ENCODE measurements at regions not wholly inside any gene's neighbourhood (a gene's known extent, or its start where the extent isn't known, plus 50 kb on each side); places are given as distances from the start of the nearest gene placed in this dataset.

DNA sequence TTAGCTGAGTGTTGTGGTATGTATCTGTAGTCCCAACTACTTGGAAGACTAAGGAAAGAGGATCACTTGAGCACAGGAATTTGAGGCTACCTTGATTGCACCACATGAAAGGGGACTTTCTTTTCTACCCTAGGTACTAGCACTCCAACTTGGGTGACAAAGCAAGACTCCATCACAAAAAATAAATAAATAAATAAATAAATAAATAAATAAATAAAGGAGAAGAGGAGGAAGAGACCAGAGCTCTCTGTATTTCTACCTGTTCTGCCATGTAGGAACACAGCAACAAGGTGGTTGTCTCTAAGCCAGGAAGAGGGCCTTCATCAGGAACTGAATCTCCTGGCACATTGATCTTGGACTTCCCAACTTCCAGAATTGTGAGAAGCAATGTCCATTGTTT, 118.6 kb downstream of the HMHB1 start (continued):
- TF ChIP-seq, protein P1, sequence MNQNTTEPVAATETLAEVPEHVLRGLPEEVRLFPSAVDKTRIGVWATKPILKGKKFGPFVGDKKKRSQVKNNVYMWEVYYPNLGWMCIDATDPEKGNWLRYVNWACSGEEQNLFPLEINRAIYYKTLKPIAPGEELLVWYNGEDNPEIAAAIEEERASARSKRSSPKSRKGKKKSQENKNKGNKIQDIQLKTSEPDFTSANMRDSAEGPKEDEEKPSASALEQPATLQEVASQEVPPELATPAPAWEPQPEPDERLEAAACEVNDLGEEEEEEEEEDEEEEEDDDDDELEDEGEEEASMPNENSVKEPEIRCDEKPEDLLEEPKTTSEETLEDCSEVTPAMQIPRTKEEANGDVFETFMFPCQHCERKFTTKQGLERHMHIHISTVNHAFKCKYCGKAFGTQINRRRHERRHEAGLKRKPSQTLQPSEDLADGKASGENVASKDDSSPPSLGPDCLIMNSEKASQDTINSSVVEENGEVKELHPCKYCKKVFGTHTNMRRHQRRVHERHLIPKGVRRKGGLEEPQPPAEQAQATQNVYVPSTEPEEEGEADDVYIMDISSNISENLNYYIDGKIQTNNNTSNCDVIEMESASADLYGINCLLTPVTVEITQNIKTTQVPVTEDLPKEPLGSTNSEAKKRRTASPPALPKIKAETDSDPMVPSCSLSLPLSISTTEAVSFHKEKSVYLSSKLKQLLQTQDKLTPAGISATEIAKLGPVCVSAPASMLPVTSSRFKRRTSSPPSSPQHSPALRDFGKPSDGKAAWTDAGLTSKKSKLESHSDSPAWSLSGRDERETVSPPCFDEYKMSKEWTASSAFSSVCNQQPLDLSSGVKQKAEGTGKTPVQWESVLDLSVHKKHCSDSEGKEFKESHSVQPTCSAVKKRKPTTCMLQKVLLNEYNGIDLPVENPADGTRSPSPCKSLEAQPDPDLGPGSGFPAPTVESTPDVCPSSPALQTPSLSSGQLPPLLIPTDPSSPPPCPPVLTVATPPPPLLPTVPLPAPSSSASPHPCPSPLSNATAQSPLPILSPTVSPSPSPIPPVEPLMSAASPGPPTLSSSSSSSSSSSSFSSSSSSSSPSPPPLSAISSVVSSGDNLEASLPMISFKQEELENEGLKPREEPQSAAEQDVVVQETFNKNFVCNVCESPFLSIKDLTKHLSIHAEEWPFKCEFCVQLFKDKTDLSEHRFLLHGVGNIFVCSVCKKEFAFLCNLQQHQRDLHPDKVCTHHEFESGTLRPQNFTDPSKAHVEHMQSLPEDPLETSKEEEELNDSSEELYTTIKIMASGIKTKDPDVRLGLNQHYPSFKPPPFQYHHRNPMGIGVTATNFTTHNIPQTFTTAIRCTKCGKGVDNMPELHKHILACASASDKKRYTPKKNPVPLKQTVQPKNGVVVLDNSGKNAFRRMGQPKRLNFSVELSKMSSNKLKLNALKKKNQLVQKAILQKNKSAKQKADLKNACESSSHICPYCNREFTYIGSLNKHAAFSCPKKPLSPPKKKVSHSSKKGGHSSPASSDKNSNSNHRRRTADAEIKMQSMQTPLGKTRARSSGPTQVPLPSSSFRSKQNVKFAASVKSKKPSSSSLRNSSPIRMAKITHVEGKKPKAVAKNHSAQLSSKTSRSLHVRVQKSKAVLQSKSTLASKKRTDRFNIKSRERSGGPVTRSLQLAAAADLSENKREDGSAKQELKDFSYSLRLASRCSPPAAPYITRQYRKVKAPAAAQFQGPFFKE (tag by site-specific recombination; IDR thresholded peaks at IDR 0.05; ENCODE audit: borderline replicate concordance) = no peak
- TF ChIP-seq OSR2 (tag by site-specific recombination; IDR thresholded peaks at IDR 0.05) = no peak
- no peak for TF ChIP-seq ZNF544 (tag by site-specific recombination; IDR thresholded peaks at IDR 0.05)
- TF ChIP-seq, protein P2, sequence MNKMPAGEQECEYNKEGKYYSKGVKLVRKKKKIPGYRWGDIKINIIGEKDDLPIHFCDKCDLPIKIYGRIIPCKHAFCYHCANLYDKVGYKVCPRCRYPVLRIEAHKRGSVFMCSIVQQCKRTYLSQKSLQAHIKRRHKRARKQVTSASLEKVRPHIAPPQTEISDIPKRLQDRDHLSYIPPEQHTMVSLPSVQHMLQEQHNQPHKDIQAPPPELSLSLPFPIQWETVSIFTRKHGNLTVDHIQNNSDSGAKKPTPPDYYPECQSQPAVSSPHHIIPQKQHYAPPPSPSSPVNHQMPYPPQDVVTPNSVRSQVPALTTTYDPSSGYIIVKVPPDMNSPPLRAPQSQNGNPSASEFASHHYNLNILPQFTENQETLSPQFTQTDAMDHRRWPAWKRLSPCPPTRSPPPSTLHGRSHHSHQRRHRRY (tag by site-specific recombination; IDR thresholded peaks at IDR 0.05) = no peak
- no peak for TF ChIP-seq REPIN1 (tag by site-specific recombination; IDR thresholded peaks at IDR 0.05; ENCODE audit: low read depth)
- no peak for TF ChIP-seq ZNF473 (tag by site-specific recombination; IDR thresholded peaks at IDR 0.05)
- TF ChIP-seq GLI2 (tag by site-specific recombination; IDR thresholded peaks at IDR 0.05; ENCODE audit: borderline replicate concordance, low read depth) = no peak; the same call in 1 of the 2 replicates
- TF ChIP-seq, protein P3, sequence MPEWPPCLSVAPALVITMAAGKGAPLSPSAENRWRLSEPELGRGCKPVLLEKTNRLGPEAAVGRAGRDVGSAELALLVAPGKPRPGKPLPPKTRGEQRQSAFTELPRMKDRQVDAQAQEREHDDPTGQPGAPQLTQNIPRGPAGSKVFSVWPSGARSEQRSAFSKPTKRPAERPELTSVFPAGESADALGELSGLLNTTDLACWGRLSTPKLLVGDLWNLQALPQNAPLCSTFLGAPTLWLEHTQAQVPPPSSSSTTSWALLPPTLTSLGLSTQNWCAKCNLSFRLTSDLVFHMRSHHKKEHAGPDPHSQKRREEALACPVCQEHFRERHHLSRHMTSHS (tag by site-specific recombination; IDR thresholded peaks at IDR 0.05) = no peak
- TF ChIP-seq ZNF561 (tag by site-specific recombination; IDR thresholded peaks at IDR 0.05; ENCODE audit: borderline replicate concordance) = no peak
- TF ChIP-seq ZNF23 (tag by site-specific recombination; IDR thresholded peaks at IDR 0.05; ENCODE audit: borderline replicate concordance) = no peak
- TF ChIP-seq, protein P4, sequence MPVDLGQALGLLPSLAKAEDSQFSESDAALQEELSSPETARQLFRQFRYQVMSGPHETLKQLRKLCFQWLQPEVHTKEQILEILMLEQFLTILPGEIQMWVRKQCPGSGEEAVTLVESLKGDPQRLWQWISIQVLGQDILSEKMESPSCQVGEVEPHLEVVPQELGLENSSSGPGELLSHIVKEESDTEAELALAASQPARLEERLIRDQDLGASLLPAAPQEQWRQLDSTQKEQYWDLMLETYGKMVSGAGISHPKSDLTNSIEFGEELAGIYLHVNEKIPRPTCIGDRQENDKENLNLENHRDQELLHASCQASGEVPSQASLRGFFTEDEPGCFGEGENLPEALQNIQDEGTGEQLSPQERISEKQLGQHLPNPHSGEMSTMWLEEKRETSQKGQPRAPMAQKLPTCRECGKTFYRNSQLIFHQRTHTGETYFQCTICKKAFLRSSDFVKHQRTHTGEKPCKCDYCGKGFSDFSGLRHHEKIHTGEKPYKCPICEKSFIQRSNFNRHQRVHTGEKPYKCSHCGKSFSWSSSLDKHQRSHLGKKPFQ (tag by site-specific recombination; IDR thresholded peaks at IDR 0.05) = no peak
- TF ChIP-seq ZNF24 (tag by site-specific recombination; IDR thresholded peaks at IDR 0.05) = no peak
- peak; percentile 53 for TF ChIP-seq ZNF623 (tag by site-specific recombination; IDR thresholded peaks at IDR 0.05)
- peak; percentile 45; the same call in 1 of the 2 replicates for TF ChIP-seq ZNF202 (tag by site-specific recombination; IDR thresholded peaks at IDR 0.05; ENCODE audit: borderline replicate concordance)
- TF ChIP-seq ZNF37A (tag by site-specific recombination; IDR thresholded peaks at IDR 0.05) = no peak
- TF ChIP-seq ZNF132 (tag by site-specific recombination; IDR thresholded peaks at IDR 0.05; ENCODE audit: borderline replicate concordance) = no peak
- TF ChIP-seq ZNF600 (tag by site-specific recombination; IDR thresholded peaks at IDR 0.05) = no peak
- TF ChIP-seq, protein P5, sequence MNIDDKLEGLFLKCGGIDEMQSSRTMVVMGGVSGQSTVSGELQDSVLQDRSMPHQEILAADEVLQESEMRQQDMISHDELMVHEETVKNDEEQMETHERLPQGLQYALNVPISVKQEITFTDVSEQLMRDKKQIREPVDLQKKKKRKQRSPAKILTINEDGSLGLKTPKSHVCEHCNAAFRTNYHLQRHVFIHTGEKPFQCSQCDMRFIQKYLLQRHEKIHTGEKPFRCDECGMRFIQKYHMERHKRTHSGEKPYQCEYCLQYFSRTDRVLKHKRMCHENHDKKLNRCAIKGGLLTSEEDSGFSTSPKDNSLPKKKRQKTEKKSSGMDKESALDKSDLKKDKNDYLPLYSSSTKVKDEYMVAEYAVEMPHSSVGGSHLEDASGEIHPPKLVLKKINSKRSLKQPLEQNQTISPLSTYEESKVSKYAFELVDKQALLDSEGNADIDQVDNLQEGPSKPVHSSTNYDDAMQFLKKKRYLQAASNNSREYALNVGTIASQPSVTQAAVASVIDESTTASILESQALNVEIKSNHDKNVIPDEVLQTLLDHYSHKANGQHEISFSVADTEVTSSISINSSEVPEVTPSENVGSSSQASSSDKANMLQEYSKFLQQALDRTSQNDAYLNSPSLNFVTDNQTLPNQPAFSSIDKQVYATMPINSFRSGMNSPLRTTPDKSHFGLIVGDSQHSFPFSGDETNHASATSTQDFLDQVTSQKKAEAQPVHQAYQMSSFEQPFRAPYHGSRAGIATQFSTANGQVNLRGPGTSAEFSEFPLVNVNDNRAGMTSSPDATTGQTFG (tag by site-specific recombination; IDR thresholded peaks at IDR 0.05; ENCODE audit: borderline replicate concordance) = no peak
- no peak for TF ChIP-seq ZNF146 (tag by site-specific recombination; IDR thresholded peaks at IDR 0.05)
- peak; percentile 71; the same call in 1 of the 2 replicates for TF ChIP-seq ZNF394 (tag by site-specific recombination; IDR thresholded peaks at IDR 0.05; ENCODE audit: borderline replicate concordance)
- TF ChIP-seq ZNF510 (tag by site-specific recombination; IDR thresholded peaks at IDR 0.05; ENCODE audit: insufficient replicate concordance) = no peak
- TF ChIP-seq ZNF658 (tag by site-specific recombination; IDR thresholded peaks at IDR 0.05) = no peak
- no peak for TF ChIP-seq ZNF10 (tag by site-specific recombination; IDR thresholded peaks at IDR 0.05)
- no peak for TF ChIP-seq ZNF548 (tag by site-specific recombination; IDR thresholded peaks at IDR 0.05)
- TF ChIP-seq ZNF239 (tag by site-specific recombination; IDR thresholded peaks at IDR 0.05) = no peak
- TF ChIP-seq, protein P6, sequence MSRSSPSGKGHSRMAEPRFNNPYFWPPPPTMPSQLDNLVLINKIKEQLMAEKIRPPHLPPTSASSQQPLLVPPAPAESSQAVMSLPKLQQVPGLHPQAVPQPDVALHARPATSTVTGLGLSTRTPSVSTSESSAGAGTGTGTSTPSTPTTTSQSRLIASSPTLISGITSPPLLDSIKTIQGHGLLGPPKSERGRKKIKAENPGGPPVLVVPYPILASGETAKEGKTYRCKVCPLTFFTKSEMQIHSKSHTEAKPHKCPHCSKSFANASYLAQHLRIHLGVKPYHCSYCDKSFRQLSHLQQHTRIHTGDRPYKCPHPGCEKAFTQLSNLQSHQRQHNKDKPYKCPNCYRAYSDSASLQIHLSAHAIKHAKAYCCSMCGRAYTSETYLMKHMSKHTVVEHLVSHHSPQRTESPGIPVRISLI (tag by site-specific recombination; IDR thresholded peaks at IDR 0.05) = no peak
- TF ChIP-seq KLF10 (tag by site-specific recombination; IDR thresholded peaks at IDR 0.05) = no peak
- TF ChIP-seq ZFP3 (tag by site-specific recombination; IDR thresholded peaks at IDR 0.05; ENCODE audit: low read depth) = no peak
